HG03135 (cell line): ENCODE measurements at regions not wholly inside any gene's neighbourhood (a gene's known extent, or its start where the extent isn't known, plus 50 kb on each side); places are given as distances from the start of the nearest gene placed in this dataset.

ENCODE experiments used
- ATAC-seq: cut with Tn5 transposase; IDR thresholded peaks from one replicate; pipeline ENCODE4 v1.9.1; 2021; ENCODE audit warnings: mild to moderate bottlenecking, moderate library complexity; ENCODE audit not compliant: unreplicated experiment

DNA sequence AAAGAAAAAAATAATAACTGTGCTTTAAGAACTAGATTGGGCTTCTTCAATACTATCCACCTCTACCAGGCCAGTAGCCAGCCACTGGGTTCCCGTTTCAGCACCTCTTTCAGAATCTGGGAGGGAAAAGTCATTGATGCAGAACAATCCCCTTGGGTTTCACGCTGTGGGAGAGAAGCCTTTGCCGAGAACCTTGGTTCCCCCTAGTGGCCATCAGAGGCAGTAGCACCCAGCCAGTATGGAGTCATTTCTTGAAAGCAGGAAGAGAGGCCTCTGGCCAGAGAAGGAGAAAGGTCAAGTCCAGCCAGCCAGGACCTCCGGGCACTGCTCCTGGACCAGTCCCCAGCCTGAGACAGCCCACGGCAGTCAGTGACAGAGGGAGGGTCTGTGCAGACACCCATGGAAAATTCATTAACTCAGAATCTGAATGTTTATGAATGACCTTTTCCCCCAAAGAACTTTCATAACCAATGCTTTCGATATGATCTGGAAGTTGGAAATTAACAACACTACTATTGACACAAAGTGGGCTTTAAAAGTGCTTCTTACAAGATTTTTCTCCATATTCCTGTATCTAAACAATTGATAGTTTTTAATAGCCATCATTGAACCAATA lies 51.2 kb upstream of the CDH5 start:
- peak; percentile 86 for ATAC-seq

DNA sequence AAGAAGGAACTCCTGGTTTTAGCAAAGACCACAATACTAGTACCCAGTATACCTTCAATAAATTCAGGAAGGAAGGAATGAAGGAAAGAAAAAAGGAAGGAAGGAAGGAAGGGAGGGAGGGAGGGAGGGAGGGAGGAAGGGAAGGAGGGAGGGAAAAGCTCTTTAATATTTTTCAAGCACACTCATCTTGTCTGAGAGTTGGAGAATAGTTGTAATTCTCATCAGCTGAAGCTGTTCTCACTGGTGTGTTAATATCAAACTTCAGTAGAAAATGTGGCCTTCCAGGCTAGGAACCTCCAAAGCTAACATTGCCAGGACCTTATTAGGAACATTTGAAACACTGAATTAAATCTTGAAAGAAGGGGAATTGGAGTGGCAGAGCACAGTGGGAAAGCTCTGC lies 55.2 kb upstream of the CDH5 start:
- ATAC-seq = no peak

- no peak for ATAC-seq
Observed at GRCh38 chr16:66309215-66309807, 57.2 kb upstream of the CDH5 start.

- ATAC-seq = no peak
Observed at GRCh38 chr16:66308096-66308495, 58.4 kb upstream of the CDH5 start.

GRCh38 chr16:66306366-66307150 lies 59.9 kb upstream of the CDH5 start:
- no peak for ATAC-seq

DNA sequence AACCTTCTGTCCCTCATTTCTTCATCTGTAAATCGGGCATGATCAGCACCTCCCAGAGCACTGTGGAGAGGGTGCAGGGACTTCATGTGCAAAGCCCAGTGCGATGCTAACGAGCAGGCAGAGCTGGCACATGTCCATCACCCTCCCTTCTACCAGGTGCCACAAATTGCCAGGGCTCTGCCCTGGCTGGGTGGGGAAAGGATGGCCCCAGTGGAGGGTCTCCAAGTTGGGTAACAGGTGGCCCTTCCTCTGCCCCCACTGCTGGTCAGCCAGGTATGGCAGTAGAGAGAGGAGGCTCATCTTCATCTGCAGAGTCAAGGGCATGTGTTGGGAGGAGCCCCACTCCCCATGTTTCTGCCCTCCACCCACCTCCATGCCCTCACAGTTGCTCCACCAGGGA lies 61.5 kb upstream of the CDH5 start:
- no peak for ATAC-seq

DNA sequence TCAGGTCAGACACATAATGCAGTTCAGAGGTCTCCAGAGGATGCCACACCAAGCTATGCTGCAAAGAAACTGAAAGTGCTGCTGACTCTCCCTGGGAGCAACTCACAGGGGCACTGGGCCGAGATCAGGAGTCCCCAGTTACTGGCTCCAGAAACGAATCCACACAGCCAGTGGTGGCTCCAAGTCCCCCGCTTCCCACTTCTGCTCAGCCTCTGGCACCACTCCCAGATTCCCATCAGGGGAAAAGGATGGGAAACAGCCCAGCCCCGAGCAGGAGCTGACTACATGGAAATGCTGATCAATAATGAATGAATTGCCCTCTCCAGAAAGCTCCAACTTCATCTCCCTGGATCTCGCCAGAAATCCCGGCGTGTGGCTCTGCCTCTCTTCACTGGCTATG lies 62.3 kb upstream of the CDH5 start:
- no peak for ATAC-seq

GRCh38 chr16:66300501-66300900 lies 66.0 kb upstream of the CDH5 start:
- no peak for ATAC-seq

DNA sequence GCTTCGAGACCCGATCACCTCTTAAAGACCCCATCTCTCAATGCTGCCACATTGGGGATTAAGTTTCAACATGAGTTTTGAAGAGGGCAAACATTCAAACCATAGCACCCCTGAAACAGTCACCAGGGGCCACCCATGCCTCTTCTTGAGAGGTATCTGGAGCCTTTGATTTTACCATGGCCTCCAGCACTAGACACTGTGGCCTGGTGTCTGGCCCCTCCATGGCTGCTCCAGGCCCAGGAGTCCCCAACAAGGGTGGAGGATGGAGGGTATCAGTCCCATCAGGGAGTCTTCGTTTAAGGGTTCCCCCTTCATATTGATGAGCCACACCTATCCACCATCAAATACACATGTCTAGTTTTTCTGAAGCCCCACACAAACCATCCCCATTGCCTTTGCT lies 66.5 kb upstream of the CDH5 start:
- no peak for ATAC-seq

- ATAC-seq = no peak
Observed at GRCh38 chr16:66299349-66299748, 67.1 kb upstream of the CDH5 start.

GRCh38 chr16:66298571-66299120 lies 67.8 kb upstream of the CDH5 start:
- ATAC-seq = no peak

DNA sequence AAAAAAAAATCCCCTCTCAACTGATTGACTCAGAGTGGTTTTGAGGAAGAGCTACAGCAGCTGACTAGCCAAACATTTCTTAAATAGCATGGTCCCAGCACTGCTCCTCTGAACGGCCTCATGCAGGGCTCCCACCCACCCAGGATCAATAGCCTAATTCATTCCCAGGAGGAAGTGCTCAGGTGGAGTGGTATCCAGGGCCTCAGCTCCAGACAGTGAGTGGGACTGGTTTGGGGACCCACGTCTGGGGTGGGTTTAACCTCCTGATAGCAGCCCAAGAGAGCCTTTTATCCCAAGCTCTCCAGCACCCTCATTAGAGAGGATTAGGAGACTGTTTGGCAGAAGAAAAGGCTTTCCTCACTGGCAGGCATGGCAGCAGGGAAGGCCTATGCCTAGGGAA lies 68.5 kb upstream of the CDH5 start:
- ATAC-seq = no peak

- ATAC-seq = no peak
Observed at GRCh38 chr16:66296591-66296990, 69.9 kb upstream of the CDH5 start.

- ATAC-seq = no peak
Observed at GRCh38 chr16:66295761-66296546, 70.5 kb upstream of the CDH5 start.

DNA sequence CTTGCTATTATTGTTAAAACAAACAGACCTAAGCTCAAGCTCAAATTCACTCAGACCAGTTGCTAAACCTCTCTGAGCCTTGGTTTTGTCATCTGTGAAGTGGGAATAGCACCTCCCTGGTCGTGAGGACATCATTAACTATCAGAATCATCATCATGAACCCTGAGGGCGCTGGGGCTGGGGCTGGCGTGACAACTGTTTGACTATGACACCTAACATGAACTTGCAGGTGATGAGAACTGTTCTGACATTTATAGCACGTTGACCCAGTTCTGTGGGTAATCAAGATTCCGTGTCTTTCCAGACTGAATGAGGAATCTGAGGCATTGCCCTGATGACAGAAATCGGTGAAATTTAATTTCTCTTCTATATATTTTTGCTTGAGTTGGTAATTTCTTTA lies 71.3 kb upstream of the CDH5 start:
- ATAC-seq = no peak

DNA sequence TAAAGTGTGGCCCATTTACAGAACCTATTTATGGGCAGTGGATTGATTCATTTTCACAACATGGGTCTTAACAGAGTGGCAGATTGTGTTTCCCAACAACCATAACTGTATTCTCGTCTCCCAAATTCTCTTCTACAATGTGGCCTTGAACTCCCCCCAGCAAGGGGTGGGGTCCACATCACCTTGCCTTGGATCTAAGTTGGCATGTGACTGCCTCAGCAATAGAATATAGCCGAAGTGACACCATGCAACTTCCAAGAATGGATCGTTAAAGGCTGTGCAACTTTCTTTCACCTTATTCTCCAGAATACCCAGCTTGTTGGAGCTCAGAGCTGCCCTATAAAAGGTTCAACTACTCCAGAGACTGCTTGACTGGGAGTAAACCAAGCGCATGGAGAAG lies 72.0 kb upstream of the CDH5 start:
- ATAC-seq = no peak

- no peak for ATAC-seq
Observed at GRCh38 chr16:66293932-66294331, 72.6 kb upstream of the CDH5 start.

- ATAC-seq = no peak
Observed at GRCh38 chr16:66293207-66293735, 73.2 kb upstream of the CDH5 start.

GRCh38 chr16:66292241-66292935 lies 74.1 kb upstream of the CDH5 start:
- no peak for ATAC-seq

- ATAC-seq = no peak
Observed at GRCh38 chr16:66291833-66292232, 74.7 kb upstream of the CDH5 start.
